ENCODE measurements at regions not wholly inside any gene's neighbourhood (a gene's known extent, or its start where the extent isn't known, plus 50 kb on each side); places are given as distances from the start of the nearest gene placed in this dataset.

- WGBS, 2 donors, result 74 to 86% methylated on average over 6 of the region's 6 CpGs
- H3K27ac ChIP-seq (ENCODE audit: low read depth in 1 of 2, low read length in 1 of 2), result no peak overlapping the region
- no peak for TF ChIP-seq CTCF (IDR thresholded peaks at IDR 0.05; ENCODE audit: control extremely low read depth, extremely low read depth)
- H3K9ac ChIP-seq (ENCODE audit: insufficient read depth in 1 of 2, low read length in 2 of 2), result no peak overlapping the region
- no peaks in the 10 kb centered on the region for H3K36me3 ChIP-seq (ENCODE audit: control insufficient read depth in 4 of 4, insufficient read depth in 4 of 4, low read length in 4 of 4)
- H3K27me3 ChIP-seq (ENCODE audit: control insufficient read depth in 3 of 3, insufficient read depth in 3 of 3, low read length in 2 of 3), result peaks cover 0 to 6% (median 0%) of the 10 kb centered on the region in 3 donors
- H3K4me1 ChIP-seq (ENCODE audit: control insufficient read depth in 5 of 5, insufficient read depth in 5 of 5, low read length in 5 of 5), result no peaks in the 10 kb centered on the region
- ATAC-seq (ENCODE audit: insufficient read depth, low FRiP score), result no peak
- no peaks in the 10 kb centered on the region for H3K9me3 ChIP-seq (ENCODE audit: control insufficient read depth in 4 of 4, insufficient read depth in 3 of 4, low read length in 3 of 4)
- no peak for DNase-seq
- no peak overlapping the region for H3K4me3 ChIP-seq
These were observed 53.8 kb upstream of the PLAAT1 start for GRCh38 chr3:193187070-193187722.

- TF ChIP-seq CTCF (IDR thresholded peaks at IDR 0.05; ENCODE audit: control extremely low read depth, extremely low read depth), result no peak
- Histone ChIP-seq H3K27me3 (ENCODE audit: control insufficient read depth in 3 of 3, insufficient read depth in 3 of 3, low read length in 2 of 3) (peaks cover 0 to 6% (median 2%) of the 10 kb centered on the region in 3 donors), H3K27ac (ENCODE audit: low read depth in 1 of 2, low read length in 1 of 2) (no peak overlapping the region), H3K4me1 (ENCODE audit: control insufficient read depth in 5 of 5, insufficient read depth in 5 of 5, low read length in 5 of 5) (peaks cover 0 to 4% (median 0%) of the 10 kb centered on the region in 5 donors), H3K9ac (ENCODE audit: insufficient read depth in 1 of 2, low read length in 2 of 2) (no peak overlapping the region), H3K4me3 (no peak overlapping the region), H3K36me3 (ENCODE audit: control insufficient read depth in 4 of 4, insufficient read depth in 4 of 4, low read length in 4 of 4) (no peaks in the 10 kb centered on the region), H3K9me3 (ENCODE audit: control insufficient read depth in 4 of 4, insufficient read depth in 3 of 4, low read length in 3 of 4) (no peaks in the 10 kb centered on the region)
- DNase-seq, result peak in 2 of 3 donors; percentile 25 to 28
- WGBS, 2 donors, result 38 to 53% methylated on average over 2 of the region's 2 CpGs
- ATAC-seq (ENCODE audit: insufficient read depth, low FRiP score), result no peak
These were observed 50.8 kb upstream of the PLAAT1 start for GRCh38 chr3:193190146-193190786.
